Esophagus muscularis mucosa (tissue), 3 donors: ENCODE measurements at regions not wholly inside any gene's neighbourhood (a gene's known extent, or its start where the extent isn't known, plus 50 kb on each side); places are given as distances from the start of the nearest gene placed in this dataset.

Experiments used
- CTCF ChIP-seq, 3 experiments: fragments of 200-600 bp in 2 of 3; fragments of 450-650 bp in 1 of 3; sonication (generic) in 2 of 3; IDR thresholded peaks; one replicate each; pipeline ENCODE4 v1.5.1; 2017 to 2019; ENCODE audit warnings: antibody characterized with exemption in 3 of 3, mild to moderate bottlenecking in 2 of 3, moderate library complexity in 1 of 3
- POLR2A ChIP-seq: fragments of 450-650 bp; IDR thresholded peaks from one replicate; pipeline ENCODE4 v1.6.1; 2017; ENCODE audit warnings: antibody characterized with exemption, moderate library complexity, mild to moderate bottlenecking, low read depth

- no peak for TF ChIP-seq POLR2A
- TF ChIP-seq CTCF (IDR thresholded peaks at IDR 0.05) = no peak
Measured at GRCh38 chr10:121322776-121323175, 275.5 kb downstream of the FGFR2 start.
